Activated T-helper 17 cell treated with anti-CD3 and anti-CD28 coated beads, Interleukin-2, amount 50 U/mL, for 72 hours (primary cell): ENCODE measurements at regions not wholly inside any gene's neighbourhood (a gene's known extent, or its start where the extent isn't known, plus 50 kb on each side); places are given as distances from the start of the nearest gene placed in this dataset.
"Not testable (repeated sequence)": the region's sequence is repeated elsewhere in the genome, so short reads cannot be mapped to it uniquely, and the experiment has no call there.

Experiments
- ATAC-seq: fragments of 150-1000 bp; cut with Tn5 transposase; replicated peaks from 2 replicates; pipeline ENCODE4 v1.10.0; 2021; ENCODE audit warnings: mild to moderate bottlenecking, moderate library complexity
- H3K27ac Mint-ChIP-seq: one replicate; pipeline ENCODE4 v1.8.0; 2022; ENCODE audit warnings: mixed read lengths
- H3K27me3 Mint-ChIP-seq: one replicate; pipeline ENCODE4 v1.8.0; 2022; ENCODE audit warnings: mixed read lengths
- H3K36me3 Mint-ChIP-seq: one replicate; pipeline ENCODE4 v1.8.0; 2022; ENCODE audit warnings: low read depth, mild to moderate bottlenecking, mixed read lengths
- H3K4me1 Mint-ChIP-seq: one replicate; pipeline ENCODE4 v1.8.0; 2022; ENCODE audit warnings: mixed read lengths
- H3K4me3 Mint-ChIP-seq: one replicate; pipeline ENCODE4 v1.8.0; 2022; ENCODE audit warnings: mild to moderate bottlenecking, mixed read lengths
- H3K9me3 Mint-ChIP-seq: one replicate; pipeline ENCODE4 v1.8.0; 2022; ENCODE audit warnings: mixed read lengths

GRCh38 chr12:126268222-126268621 lies 1203.0 kb downstream of the AACS start:
- peaks cover 11% of the 10 kb centered on the region for H3K27me3 Mint-ChIP-seq
- no peak overlapping the region for H3K4me3 Mint-ChIP-seq
- H3K36me3 Mint-ChIP-seq, result no peaks in the 10 kb centered on the region
- H3K4me1 Mint-ChIP-seq, result no peaks in the 10 kb centered on the region
- peaks cover 9% of the 10 kb centered on the region for H3K9me3 Mint-ChIP-seq
- no peak overlapping the region for H3K27ac Mint-ChIP-seq
- ATAC-seq, result no peak

- H3K9me3 Mint-ChIP-seq, result peaks cover 12% of the 10 kb centered on the region
- peaks cover 11% of the 10 kb centered on the region for H3K27me3 Mint-ChIP-seq
- no peaks in the 10 kb centered on the region for H3K36me3 Mint-ChIP-seq
- H3K4me1 Mint-ChIP-seq, result no peaks in the 10 kb centered on the region
- no peak for ATAC-seq
- no peak overlapping the region for H3K27ac Mint-ChIP-seq
- H3K4me3 Mint-ChIP-seq, result no peak overlapping the region
These were observed 1205.9 kb downstream of the AACS start for GRCh38 chr12:126271159-126271558.

GRCh38 chr12:126282691-126283090 lies 1217.5 kb downstream of the AACS start:
- H3K4me1 Mint-ChIP-seq, result no peaks in the 10 kb centered on the region
- peaks cover 8% of the 10 kb centered on the region for H3K9me3 Mint-ChIP-seq
- no peak overlapping the region for H3K4me3 Mint-ChIP-seq
- H3K27ac Mint-ChIP-seq, result no peak overlapping the region
- no peak for ATAC-seq
- peaks cover 5% of the 10 kb centered on the region for H3K27me3 Mint-ChIP-seq
- no peaks in the 10 kb centered on the region for H3K36me3 Mint-ChIP-seq

DNA sequence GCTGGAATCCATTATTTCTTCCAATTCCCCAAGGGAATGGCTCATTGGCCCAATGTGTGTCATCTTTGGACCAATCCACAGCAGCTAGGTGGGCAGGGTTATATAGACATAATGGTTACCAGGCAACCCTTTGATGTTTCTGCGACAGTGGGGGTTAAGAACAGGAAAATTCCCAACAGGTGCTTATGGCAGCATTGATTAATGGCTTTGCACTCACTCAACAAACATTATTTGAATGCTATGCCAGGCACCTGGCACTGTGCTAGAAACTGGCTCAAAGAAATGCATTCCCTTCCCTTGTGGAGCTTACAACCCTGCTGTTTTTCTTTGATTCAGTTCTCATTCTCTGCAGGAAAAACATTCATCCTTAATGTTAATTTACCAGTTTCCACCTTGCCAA lies 1221.0 kb downstream of the AACS start:
- H3K27ac Mint-ChIP-seq, result no peak overlapping the region
- no peaks in the 10 kb centered on the region for H3K4me1 Mint-ChIP-seq
- peaks cover 8% of the 10 kb centered on the region for H3K9me3 Mint-ChIP-seq
- no peak for ATAC-seq
- peaks cover 3% of the 10 kb centered on the region for H3K27me3 Mint-ChIP-seq
- H3K36me3 Mint-ChIP-seq, result no peaks in the 10 kb centered on the region
- H3K4me3 Mint-ChIP-seq, result no peak overlapping the region

- Mint-ChIP-seq H3K4me1 (no peaks in the 10 kb centered on the region), H3K4me3 (no peak overlapping the region), H3K9me3 (peaks cover 13% of the 10 kb centered on the region), H3K36me3 (no peaks in the 10 kb centered on the region), H3K27ac (no peak overlapping the region), H3K27me3 (peaks cover 3% of the 10 kb centered on the region)
- no peak for ATAC-seq
These were observed 1225.2 kb downstream of the AACS start for GRCh38 chr12:126290456-126290855.

DNA sequence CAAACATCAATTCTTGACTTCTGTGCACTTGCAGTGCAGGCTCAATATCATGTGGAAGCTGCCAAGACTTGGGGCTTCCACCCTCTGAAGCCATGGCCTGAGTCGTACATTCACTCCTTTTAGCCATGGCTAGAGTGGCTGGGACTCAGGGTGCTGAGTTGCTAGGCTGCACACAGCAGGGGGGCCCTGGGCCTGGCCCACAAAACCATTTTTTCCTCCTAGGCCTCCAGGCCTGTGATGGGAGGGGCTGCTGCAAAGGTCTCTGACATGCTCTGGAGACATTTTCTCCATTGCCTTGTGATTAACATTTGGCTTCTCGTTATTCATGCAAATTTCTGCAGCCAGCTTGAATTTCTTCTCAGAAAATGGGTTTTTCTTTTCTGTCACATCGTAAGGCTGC lies 1226.8 kb downstream of the AACS start:
- not testable (repeated sequence) for H3K27ac Mint-ChIP-seq, H3K4me1 Mint-ChIP-seq, H3K4me3 Mint-ChIP-seq, ATAC-seq, H3K36me3 Mint-ChIP-seq, H3K9me3 Mint-ChIP-seq, H3K27me3 Mint-ChIP-seq

DNA sequence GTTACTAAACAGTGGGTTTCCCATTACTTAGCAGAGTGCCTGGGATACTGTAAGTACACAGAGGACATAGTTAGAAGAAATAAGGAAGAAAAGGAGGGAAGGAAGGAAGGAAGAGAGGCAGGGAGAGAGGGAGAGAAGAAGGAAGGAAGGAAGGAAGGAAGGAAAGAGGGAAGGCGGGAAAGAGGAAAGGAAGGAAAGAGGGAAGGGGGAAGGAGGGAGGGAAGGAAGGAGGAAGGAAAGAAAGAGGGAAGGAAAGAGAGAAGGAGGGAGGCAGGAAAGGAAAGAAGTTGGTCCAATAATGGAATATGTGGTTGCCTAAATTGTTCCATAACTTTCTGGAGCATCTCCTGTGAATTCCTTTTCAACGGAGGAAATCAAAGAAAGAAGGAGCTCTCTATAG lies 1230.4 kb downstream of the AACS start:
- H3K27ac Mint-ChIP-seq, result no peak overlapping the region
- no peaks in the 10 kb centered on the region for H3K36me3 Mint-ChIP-seq
- H3K4me1 Mint-ChIP-seq, result no peaks in the 10 kb centered on the region
- no peak for ATAC-seq
- peaks cover 9% of the 10 kb centered on the region for H3K9me3 Mint-ChIP-seq
- H3K4me3 Mint-ChIP-seq, result no peak overlapping the region
- no peaks in the 10 kb centered on the region for H3K27me3 Mint-ChIP-seq

DNA sequence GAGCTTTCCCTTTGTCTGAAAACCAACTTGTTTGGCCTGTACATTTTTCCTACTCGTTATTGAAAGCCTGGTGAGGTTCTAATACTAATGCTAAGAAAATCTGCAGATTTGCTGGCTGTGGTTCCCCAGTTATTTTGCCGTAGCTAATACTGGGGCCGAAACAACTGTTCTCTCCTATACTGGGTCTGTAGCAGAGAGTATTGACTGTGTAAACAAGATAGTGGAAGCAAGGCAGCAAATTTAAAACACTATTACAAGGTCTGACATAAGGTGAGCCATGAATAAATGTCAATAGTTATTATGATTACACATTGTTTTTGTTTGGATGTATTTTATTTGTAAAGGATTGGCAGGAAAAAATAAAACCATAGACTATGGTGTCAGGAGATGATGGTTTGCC lies 1244.0 kb downstream of the AACS start:
- Mint-ChIP-seq H3K36me3 (no peaks in the 10 kb centered on the region), H3K4me1 (no peaks in the 10 kb centered on the region), H3K4me3 (no peak overlapping the region), H3K9me3 (no peaks in the 10 kb centered on the region), H3K27me3 (peaks cover 7% of the 10 kb centered on the region), H3K27ac (no peak overlapping the region)
- ATAC-seq, result no peak

DNA sequence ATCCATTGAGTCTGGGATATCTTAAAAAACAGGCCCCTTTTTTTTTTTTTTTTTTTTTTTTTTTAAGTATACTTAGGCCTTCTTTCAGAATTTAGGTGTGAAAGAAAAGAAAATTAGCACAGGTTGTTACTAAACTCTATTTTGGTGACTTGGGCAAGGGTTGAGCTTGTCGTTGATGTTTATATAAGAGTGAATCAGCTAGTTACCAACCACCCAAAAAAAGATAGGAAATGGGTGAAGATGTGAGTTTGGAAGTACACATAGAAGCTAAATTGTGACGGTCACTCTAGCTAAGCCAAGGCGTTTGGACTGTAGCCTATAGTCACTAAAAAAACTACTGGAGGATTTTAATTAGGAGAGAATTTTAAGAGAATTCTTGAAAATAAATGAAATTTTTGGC lies 1247.2 kb downstream of the AACS start:
- H3K4me3 Mint-ChIP-seq, result no peak overlapping the region
- ATAC-seq, result no peak
- no peak overlapping the region for H3K27ac Mint-ChIP-seq
- no peaks in the 10 kb centered on the region for H3K9me3 Mint-ChIP-seq
- no peaks in the 10 kb centered on the region for H3K27me3 Mint-ChIP-seq
- H3K36me3 Mint-ChIP-seq, result no peaks in the 10 kb centered on the region
- no peaks in the 10 kb centered on the region for H3K4me1 Mint-ChIP-seq

- H3K27ac Mint-ChIP-seq, result no peak overlapping the region
- H3K27me3 Mint-ChIP-seq, result no peaks in the 10 kb centered on the region
- no peak for ATAC-seq
- no peak overlapping the region for H3K4me3 Mint-ChIP-seq
- H3K4me1 Mint-ChIP-seq, result no peaks in the 10 kb centered on the region
- no peaks in the 10 kb centered on the region for H3K9me3 Mint-ChIP-seq
- H3K36me3 Mint-ChIP-seq, result no peaks in the 10 kb centered on the region
These were observed 1251.2 kb downstream of the AACS start for GRCh38 chr12:126316411-126316810.

- Mint-ChIP-seq H3K36me3 (no peaks in the 10 kb centered on the region), H3K4me3 (no peak overlapping the region), H3K9me3 (no peaks in the 10 kb centered on the region), H3K4me1 (no peaks in the 10 kb centered on the region), H3K27me3 (peaks cover 3% of the 10 kb centered on the region), H3K27ac (no peak overlapping the region)
- no peak for ATAC-seq
These were observed 1272.6 kb downstream of the AACS start for GRCh38 chr12:126337556-126338441.

DNA sequence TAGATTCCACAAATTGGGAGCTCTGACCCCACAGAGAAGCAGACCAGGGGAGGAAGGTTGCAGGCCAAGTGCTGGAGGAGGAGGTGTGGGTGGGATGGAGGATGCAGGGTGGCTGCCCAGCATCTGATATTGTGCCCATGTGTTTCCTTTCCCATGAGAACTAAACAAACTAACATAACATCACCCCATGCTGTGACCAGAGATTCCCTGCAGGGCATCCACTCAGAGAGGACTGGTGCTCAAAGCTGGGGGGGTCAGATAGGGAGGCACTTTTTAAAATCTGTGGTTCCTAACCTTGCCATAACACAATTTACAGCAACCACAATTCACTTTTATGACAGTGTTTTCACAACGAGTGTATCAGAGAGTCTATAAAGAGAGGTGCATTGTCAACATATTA lies 1277.6 kb downstream of the AACS start:
- no peak overlapping the region for H3K4me3 Mint-ChIP-seq
- peaks cover 3% of the 10 kb centered on the region for H3K27me3 Mint-ChIP-seq
- H3K36me3 Mint-ChIP-seq, result no peaks in the 10 kb centered on the region
- no peaks in the 10 kb centered on the region for H3K4me1 Mint-ChIP-seq
- H3K9me3 Mint-ChIP-seq, result no peaks in the 10 kb centered on the region
- no peak overlapping the region for H3K27ac Mint-ChIP-seq
- ATAC-seq, result no peak

GRCh38 chr12:126343321-126343720 lies 1278.1 kb downstream of the AACS start:
- Mint-ChIP-seq H3K27ac (no peak overlapping the region), H3K4me3 (no peak overlapping the region), H3K36me3 (no peaks in the 10 kb centered on the region), H3K4me1 (no peaks in the 10 kb centered on the region), H3K9me3 (no peaks in the 10 kb centered on the region), H3K27me3 (peaks cover 3% of the 10 kb centered on the region)
- no peak for ATAC-seq

- Mint-ChIP-seq H3K27ac (no peak overlapping the region), H3K4me1 (no peaks in the 10 kb centered on the region), H3K27me3 (peaks cover 3% of the 10 kb centered on the region), H3K36me3 (no peaks in the 10 kb centered on the region), H3K4me3 (no peak overlapping the region), H3K9me3 (no peaks in the 10 kb centered on the region)
- ATAC-seq, result no peak
These were observed 1280.9 kb downstream of the AACS start for GRCh38 chr12:126346087-126346486.

GRCh38 chr12:126347421-126347820 lies 1282.2 kb downstream of the AACS start:
- Mint-ChIP-seq H3K4me1 (no peaks in the 10 kb centered on the region), H3K27me3 (no peaks in the 10 kb centered on the region), H3K9me3 (no peaks in the 10 kb centered on the region), H3K36me3 (no peaks in the 10 kb centered on the region), H3K27ac (no peak overlapping the region), H3K4me3 (no peak overlapping the region)
- no peak for ATAC-seq

DNA sequence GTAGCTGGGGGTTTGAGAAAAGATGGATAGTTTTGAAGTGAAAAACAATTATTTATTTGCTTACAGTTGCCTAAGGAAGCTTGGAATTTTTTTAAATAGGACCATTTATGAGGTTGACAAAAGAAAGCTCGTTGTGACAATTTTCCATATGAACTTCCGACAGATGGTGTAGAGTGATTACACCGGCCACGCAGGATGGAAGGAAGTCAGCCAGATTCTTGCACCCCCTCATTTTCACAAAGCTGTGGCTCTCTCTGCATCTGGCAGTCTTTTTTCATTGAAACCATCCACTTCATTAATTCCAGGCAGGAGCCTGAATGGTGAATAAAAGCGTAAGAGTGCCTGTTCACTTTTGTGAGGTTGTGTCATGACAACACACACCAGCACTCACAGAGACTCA lies 1284.1 kb downstream of the AACS start:
- H3K27me3 Mint-ChIP-seq, result no peaks in the 10 kb centered on the region
- no peak overlapping the region for H3K27ac Mint-ChIP-seq
- H3K36me3 Mint-ChIP-seq, result no peaks in the 10 kb centered on the region
- H3K9me3 Mint-ChIP-seq, result no peaks in the 10 kb centered on the region
- H3K4me3 Mint-ChIP-seq, result no peak overlapping the region
- H3K4me1 Mint-ChIP-seq, result no peaks in the 10 kb centered on the region
- no peak for ATAC-seq
